ENCODE measurements at regions not wholly inside any gene's neighbourhood (a gene's known extent, or its start where the extent isn't known, plus 50 kb on each side); places are given as distances from the start of the nearest gene placed in this dataset.

DNA sequence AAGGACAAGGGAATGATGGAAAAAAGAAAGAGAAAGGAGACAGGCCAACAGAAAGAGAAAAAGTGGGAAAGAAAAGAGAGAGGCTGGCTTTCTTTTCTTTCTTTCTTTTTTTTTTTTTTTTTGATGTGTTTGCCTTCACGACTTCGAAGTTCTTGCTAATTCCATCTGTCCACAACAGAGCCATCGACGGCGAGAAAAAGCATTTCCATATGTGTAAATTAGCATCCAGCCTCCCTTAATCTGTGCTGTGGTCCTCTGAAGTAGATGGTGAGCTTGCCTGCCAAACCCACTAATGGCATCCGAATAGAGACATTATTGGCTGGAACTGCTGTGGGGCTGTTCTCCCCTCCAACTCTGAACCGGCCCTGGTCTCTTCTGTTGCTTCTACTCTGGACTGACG lies 997.4 kb downstream of the BCL11B start:
- DNase-seq = no peak

DNA sequence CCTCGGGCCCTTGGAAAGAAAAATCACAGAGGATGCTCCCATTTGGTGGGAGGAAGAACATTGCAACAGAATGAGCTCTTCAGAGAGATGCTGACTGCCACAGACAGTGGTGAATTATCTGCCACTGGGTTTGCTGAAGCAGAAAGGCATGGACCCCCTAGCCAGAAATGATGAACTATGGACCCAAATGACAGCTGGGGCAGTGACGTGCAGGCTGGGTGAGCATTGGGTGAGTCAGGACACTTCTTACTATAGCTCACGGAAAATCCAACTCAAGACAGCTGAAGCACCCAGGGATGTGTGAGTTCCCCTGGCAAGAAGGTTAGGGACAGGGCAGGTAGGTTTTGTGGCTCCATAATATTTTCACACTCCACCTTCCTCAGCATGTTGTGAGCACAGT lies 993.2 kb downstream of the BCL11B start:
- DNase-seq = no peak

DNA sequence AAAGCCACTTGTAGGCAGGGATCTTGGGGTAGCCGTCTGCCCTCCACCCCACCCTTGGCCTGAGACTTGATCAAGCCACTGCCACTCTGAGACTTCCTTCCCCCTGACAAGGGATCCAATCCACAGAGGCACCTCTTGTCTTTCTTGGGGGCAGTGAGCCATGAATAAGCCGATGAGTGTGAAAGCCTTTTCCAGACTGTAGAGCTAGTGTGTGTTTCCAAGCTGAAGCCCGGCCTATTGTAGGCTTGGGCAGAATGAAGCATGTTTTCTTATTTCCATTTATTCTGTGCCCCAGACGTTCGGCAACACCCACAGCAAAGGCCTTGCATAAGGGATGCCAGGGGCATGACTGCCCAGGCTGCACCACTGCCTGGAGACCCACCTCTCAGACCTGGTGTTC lies 991.6 kb downstream of the BCL11B start:
- no peak for DNase-seq

DNA sequence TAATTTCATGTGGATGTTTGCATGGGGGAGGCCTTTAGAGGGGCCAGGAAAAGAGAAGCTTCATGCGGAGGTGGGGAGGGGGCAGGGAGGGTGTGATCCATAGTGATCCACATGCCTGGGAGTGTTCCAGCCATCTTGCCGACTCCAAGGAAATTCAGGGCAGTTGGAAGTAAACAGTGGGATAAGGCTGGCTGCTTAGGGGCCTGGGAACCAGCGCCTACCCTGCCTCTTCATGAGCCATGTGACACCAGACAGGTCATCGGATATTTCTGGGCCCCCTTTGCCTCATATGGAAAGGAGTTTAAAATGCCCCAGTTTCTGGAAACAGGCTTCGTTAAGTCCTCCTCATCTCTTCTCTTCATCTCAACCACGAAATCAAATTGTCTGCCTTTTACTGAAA lies 983.2 kb downstream of the BCL11B start:
- no peak for DNase-seq

DNA sequence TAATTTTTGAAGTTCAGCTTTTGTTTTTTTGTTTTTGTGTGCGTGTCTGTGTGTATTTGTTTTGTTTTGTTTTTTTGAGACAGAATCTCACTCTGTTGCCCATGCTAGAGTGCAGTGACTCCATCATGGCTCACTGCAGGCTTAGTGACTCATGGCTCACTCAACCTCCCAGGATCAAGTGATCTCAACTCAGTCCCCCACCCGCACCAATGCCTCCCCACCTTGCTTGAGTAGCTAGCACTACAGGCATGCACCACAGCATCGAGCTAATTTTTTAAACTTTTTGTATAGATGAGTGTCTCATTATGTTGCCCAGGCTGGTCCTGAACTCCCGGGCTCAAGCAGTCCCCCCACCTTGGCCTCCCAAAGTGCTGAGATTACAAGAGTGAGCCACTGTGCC lies 981.4 kb downstream of the BCL11B start:
- no peak for DNase-seq

DNA sequence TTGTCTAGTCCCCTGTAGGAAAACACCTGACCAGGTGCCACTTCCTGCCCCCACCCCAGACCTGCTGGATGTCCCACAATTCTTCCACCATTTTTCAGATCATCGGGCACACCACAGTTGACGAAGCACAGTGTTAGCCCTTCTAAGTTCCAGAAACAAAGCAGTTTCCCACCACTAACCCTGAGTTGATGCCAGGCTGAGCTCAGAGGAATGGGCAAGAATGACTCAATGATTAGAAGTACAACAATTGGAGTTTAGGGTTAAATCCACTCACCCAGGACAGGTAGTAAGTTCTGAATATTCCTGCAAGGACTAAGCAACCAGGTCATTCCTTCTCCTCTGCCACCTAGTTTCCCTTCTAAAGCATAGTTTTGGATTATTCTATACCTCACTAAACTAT lies 979.8 kb downstream of the BCL11B start:
- DNase-seq = no peak

DNA sequence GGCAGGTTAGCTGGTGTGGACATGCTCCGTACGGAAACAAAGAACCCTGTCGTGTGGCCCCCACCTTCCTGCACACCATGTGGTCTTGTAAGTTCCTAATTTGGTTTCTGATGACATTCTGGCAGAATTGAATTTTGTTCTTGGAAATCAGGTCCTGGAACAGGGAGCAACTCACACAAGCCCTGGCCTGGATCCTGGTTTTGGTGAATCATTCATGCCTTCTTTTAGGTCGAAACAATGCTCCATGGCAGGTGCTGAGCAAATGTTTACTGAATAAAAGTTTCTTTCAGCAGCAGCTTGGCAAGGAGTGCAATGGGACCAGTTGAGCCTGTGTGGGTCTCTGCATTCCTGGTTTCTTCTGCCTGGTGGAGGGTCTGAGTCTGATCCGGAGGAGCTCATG lies 978.4 kb downstream of the BCL11B start:
- DNase-seq = no peak

DNA sequence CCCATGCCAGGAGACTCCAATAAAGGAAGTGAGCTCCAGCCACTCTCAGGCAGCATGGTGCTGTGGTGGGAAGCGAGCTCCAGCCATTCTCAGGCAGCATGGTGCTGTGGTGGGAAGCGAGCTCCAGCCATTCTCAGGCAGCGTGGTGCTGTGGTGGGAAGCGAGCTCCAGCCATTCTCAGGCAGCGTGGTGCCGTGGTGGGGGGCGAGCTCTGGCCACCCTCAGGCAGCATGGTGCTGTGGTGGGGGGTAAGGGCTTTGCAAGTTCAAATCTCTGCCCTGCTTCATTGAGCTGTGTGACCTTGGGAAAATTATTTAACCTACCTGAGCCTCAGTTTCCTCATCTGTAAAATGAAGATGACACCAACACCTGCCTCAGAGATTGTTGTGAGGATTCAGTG lies 975.1 kb downstream of the BCL11B start:
- DNase-seq = no peak

DNA sequence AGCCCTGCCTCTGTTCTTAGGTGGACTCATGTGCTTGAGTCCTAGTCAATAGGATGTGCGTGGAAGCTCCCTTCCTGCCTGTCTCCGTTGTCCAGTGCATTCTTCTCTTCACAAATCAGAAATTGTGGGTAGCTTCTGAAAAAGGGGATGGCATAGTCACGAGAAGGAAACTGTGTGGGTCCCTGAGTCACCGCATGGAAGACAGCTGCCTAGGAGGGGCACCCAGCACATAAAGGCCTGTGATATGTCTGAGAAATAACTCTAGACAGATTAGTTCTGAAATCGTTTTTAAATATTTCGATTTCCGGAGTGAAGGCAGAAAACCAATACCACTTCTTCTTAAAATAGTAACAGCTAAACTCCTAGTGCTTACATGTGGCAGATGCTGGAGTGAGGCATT lies 974.4 kb downstream of the BCL11B start:
- DNase-seq = no peak

DNA sequence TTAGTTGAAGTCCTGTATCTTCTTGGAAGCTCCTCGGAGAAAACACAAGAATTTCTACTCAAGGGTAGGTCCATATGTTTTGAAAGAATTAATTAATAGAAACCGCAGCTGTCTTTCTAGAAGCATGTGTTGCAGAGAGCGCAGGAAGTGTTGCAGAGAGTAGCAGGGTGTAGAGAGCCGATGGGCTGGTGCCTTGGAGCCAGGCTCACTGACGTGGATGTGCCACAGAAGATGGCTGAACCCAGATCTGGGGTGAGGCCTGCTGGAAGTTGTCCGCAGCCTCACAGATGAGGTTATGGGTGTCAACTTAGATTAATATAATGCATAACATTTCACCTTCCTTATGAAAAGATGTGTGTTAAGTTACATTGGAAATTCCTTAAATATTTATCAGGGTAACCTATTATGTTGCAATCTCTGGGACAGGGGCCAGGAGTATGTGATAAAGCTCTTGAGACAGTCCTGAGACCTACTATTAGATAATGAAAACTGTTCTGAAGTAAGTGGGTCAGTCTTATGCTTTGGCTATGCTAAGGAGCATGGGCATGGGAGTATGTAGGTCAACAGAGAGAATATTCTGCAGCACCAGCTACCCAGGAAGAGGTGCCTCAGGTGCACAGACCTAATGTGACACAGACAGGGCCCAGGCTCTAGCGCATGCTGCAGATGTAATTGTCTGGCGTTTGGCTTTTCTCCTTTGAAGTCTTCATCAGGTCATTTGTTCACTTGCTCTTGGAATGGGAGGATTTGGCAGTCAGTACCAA lies 973.3 kb downstream of the BCL11B start:
- DNase-seq = no peak

DNA sequence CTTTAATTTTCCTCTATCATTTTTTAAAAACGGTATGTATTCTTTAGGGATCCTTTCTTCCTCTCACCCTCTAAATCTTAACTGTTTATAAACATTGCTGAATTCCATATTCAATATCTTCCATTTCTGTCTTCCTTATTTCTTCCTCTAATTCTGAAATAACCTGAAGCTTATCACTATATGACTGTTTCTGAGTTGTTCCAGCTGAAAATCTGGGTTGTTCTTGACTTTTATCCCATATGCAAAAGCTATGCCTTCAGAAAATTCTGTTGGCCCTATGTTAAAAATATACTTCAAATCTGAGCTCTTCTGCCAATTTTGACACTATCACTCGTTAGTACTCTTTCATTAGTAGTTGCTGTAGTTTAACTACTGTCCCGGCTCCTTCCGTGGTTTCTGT lies 970.3 kb downstream of the BCL11B start:
- DNase-seq = no peak

DNA sequence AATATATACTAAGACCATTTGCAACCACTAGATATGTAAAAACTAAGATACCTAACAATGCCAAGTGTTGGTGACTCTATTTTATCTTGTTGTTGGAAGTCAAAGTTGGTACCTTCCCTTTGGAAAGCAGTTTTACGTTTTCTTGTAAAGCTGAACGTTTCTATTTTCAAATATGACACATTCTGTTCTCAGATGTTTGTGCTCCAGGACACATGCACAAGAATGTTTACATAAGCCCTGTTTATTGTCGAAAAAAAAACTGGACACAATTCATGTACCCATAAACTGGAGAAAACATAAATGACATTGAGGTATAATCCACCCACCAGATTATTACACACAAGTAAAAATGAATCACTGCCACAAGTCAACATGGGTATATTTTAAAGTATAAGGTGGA lies 967.4 kb downstream of the BCL11B start:
- DNase-seq = no peak

DNA sequence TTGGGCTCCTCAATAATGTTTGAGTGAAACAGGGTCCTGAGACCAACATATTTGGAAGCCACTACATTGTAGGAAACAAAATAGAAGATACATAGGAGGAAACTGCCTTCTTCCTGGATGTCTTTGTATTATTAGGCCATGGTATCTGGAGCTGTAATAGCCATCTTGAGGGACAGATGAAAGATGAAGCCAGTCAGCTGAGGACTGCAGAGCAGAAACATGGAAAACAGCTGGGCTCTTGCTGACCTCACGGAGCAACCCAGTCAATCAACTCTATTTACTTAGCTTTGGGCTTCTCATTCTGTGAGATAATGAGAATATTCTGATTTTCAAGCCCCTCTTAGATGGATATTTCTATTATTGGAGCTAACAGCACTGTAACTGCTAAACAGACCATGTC lies 962.4 kb downstream of the BCL11B start:
- no peak for DNase-seq

DNA sequence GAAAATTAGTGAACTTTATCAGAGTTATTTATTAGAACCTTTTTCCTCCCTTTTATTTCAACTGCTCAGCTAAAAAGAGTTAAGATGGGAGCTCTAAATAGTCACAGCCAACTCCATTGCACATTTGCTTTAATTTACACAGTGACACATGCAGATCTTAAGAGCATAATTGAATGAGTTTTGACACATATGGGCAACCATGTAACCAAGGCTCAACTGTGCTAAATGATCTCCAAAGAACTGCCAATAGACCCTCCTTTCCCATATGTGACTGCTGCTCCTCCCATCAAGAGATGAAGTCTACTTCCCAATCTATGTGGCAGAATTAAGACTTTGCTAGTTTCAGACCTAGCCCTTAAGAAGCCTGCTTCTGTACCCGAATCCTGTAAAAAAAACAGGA lies 960.0 kb downstream of the BCL11B start:
- DNase-seq = no peak

DNA sequence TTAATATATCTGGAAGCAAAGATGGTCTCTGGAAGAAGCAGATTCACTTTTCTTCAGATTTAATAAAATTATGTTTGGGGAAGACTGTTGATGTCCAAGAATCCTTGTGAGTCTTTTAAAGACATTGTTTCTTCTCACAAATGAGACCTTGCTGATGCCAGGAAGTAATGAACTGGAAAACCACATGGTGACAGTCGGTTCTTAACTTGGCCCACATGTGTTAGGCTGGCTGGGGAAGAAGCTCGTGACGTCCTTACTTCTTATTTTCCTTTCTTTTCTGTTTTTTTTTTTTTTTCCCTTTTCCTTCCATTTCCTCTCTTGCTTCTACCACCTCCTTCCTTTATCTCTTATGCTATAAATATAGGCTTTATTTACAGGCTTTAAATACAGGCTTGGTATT lies 950.2 kb downstream of the BCL11B start:
- no peak for DNase-seq

DNA sequence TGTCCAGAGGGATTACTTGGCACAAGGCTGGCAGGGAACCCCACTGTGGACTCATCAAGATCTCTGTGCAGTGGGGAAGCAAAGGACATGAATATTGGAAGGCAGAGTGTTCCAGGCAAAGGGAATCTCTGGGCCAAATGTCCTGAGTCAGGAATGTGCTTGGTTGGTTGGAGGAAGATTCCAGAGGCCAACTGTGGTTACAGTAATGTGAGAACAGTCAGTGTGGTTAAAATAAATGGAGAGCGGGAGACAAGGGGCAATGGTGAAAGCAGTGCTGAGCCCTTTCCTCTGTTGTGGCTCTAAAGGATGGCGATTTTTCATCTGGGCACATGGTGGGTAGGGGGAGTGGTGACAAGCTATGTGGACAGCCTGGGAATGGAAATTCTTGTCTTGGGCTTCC lies 948.2 kb downstream of the BCL11B start:
- no peak for DNase-seq

DNA sequence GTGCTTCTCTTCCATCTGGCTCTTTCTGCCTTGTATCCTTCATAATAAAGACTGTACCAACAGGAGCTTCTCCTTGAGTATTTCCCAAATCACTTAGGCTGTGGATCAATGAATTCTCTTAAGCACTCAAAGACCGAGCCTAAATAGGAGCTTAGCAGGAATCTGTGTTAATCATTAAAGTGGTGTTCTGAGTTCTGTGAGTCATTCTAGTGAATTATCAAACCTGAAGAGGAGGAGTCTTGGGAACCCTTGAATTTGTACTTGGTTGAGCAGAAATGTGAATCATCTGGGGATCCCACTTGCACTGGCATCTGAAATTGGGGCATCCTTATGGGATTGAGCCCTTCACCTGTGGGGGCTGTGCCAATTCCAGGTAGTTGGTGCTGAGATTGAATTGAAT lies 946.2 kb downstream of the BCL11B start:
- DNase-seq = no peak

DNA sequence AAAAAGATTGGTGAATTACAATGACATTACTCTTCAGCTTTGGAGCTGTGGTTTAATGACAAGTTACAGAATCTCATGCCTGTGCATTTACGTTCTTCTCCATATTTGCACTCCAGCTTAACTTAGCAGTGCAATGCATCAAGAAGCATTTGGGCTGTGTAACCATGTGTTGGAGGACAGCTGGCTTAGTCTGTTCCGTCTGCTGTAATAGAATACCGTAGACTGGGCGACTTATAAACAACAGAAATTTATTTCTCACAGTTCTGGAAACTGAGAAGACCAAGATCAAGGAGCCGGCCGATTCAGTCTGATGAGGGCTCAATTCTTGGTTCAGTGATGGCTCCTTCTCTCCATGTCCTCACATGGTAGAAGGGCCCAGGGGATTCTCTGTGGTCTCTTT lies 943.5 kb downstream of the BCL11B start:
- no peak for DNase-seq

DNA sequence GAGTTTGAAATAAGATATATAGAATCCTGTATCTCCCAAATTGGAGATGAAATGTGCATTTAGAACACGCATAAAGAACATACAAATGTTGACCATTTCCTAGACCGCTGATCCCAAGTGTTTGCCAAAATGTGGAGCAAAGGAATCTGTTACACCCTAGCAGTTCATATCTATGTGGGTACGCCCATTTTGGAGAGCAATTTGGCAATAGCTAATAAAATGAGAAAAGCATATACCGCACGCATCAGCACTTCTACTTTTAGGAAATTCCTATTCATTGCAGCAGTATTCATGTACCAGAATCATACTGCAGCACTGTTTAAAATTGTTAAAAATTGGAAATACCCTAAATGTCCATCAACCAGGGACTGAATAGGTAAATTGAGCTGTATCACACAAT lies 937.8 kb downstream of the BCL11B start:
- DNase-seq = no peak

DNA sequence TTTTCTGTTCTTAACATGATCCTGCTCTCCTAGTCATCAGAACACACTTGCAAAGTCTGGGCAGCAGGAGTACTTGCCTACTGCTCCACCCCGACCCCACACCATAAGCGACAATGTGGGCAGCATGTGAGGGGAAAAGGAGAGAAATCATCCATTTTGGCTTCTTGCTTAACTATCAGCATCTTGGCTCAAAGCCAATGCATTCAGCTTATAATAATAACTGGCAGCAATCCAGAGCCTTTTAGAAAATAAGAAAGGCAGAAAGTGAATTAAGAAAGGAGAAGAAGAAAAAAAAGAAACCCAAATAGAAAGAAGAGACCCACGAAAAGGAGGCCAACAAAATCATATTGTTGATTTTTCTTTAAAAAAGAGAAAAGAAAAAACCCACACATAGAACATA lies 930.8 kb downstream of the BCL11B start:
- no peak for DNase-seq

DNA sequence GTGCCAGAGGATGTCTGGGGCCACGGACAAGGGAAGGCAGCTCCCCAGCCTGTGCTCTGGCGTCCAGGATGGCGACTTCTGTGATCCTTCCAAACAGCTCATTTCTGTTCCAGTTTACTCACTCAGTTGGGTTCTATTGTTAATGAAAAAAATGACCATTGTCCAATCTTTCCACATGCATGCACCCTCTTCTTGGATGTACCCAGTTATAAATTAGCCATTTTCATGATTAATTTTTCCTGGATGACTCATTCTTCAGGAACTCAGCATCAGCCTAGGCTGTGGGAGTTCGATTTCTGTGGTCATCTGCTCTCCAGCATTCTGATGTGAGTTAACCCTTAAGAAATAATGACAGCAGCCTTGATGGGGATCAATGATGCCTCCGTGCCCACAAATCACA lies 926.8 kb downstream of the BCL11B start:
- no peak for DNase-seq

DNA sequence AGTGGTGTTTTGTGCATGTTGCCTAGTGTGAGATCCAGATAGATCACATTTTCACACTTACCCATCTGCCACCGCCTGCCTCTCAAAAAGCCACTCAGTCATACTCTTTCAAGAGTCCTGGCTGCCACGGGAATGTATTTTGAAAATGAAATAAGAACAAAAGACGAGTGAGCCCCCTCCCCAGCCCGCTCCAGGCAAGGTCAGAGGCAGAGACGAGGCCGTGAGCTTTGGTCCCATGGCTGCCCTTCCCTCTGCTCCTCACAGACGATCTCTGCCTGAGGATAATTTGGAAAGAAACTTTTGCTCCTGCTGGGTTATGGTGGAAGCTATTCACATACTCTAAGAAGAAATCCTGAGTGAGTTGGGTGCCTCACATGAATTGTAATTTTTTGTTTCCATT lies 924.3 kb downstream of the BCL11B start:
- no peak for DNase-seq

DNA sequence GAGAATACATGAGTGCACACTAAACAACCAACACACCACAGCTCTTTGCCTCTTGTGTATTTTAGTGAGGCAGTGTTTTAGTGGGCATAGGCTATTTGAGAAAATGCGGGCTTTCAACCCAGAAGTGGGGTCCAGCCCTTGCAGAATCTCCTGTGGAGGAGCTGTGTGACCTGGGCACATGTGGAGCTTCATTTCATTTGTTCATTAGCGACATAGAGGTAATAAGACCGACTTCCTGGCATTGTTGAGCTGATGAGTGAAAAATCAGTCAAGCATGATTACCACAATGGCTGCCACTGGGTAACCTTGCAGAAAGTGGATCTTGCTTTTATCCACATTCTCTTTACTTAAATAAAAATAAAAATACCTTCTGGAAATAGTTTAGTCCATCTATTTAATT lies 923.5 kb downstream of the BCL11B start:
- DNase-seq = no peak

DNA sequence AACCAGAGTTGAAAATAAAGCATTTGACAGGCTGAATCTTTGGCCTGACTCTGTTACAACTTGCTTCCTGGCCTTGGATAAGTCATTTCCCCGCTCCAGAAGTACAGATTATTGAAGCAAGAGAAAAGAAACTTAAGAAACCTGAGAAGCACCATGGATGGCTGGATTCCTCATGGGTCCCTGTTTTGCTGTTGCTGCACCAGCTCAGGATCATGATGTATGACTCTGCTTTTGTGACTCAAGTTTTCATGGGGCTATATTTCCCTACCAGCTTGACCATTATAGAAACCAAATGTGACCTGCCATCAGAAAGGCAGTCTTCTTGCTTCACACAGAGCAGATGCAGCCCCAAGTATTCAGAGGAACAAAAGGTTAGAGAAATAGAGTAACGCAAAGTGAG lies 921.8 kb downstream of the BCL11B start:
- DNase-seq = no peak

DNA sequence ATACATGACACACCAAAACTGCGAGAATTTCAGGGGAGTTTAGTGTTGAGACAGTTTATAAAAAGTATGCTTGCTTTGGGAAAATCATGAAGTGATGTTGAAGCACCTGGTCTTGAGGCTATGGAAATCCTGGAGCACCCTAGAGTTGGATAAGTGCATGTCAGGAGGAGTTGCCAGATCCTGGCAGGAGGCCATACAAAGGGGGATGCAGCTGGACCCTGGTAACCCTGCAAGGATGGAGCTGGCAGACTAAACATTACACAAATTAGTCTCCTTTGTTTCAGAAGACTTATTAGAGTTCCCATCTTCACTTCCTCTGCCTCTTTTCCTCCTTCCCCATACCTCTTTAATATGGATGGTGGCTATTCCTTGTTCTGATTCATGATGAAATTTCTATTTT lies 907.0 kb downstream of the BCL11B start:
- no peak for DNase-seq

DNA sequence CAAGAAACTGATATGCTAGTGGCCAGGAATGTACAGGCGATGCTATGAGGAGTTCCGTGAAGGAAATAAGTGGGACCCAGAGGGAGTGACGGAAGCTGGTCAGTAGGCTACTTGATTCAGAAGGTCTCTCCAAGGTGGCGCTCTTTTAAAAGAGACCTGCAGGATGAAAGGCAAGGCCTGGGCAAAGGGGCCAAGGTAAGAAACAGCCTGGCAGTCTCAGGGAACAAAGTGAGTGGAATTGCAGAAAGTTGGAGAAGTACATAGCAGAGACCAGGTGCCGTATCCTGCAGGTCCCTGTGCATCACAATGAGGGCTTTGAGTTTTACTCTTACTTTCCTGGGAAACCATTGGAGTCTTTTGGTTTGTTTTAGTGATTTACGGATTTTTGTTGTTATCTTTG lies 905.6 kb downstream of the BCL11B start:
- no peak for DNase-seq
